ENCODE measurements at regions not wholly inside any gene's neighbourhood (a gene's known extent, or its start where the extent isn't known, plus 50 kb on each side); places are given as distances from the start of the nearest gene placed in this dataset.

DNA sequence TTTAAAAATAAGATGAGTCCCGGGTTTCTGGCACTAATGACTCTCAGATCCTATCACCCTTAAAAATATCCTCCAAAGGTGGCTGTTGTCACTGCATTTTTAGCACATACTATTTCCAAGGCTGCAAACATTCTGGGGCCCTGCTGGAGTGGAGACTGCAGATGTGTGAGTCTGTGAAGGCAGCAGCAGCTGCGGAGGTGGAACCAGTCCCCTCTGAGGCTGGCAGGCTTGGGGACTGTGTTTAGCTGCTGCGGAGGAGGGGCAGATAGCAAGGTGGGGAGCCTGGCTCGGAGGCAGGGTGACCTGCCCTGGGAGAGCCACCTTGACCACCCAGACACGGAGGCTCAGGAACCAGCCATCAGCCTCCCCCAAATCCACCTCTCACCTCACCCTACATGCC lies 77.0 kb downstream of the C5orf15 start:
- Histone ChIP-seq H3K9me3 (ENCODE audit: control insufficient read depth, low read length) (no peaks in the 10 kb centered on the region), H3K27ac (ENCODE audit: low read depth, low read length) (no peak overlapping the region), H3K4me1 (ENCODE audit: control insufficient read depth, insufficient read depth, low read length) (no peaks in the 10 kb centered on the region), H3K9ac (ENCODE audit: extremely low read depth, low read length, poor library complexity, severe bottlenecking) (no peak overlapping the region), H3K27me3 (ENCODE audit: control insufficient read depth, insufficient read depth, low read length, poor library complexity, severe bottlenecking) (no peaks in the 10 kb centered on the region), H3K4me3 (ENCODE audit: low read length) (no peak overlapping the region), H3K36me3 (ENCODE audit: control insufficient read depth, insufficient read depth, low read length) (no peaks in the 10 kb centered on the region)
- Mint-ChIP-seq H3K27me3 (ENCODE audit: insufficient read depth) (peaks cover 3% of the 10 kb centered on the region), H3K9me3 (no peaks in the 10 kb centered on the region), H3K36me3 (ENCODE audit: low read depth) (no peaks in the 10 kb centered on the region), H3K4me3 (no peak overlapping the region), H3K4me1 (no peaks in the 10 kb centered on the region), H3K27ac (no peak overlapping the region)
- TF ChIP-seq, protein P1, sequence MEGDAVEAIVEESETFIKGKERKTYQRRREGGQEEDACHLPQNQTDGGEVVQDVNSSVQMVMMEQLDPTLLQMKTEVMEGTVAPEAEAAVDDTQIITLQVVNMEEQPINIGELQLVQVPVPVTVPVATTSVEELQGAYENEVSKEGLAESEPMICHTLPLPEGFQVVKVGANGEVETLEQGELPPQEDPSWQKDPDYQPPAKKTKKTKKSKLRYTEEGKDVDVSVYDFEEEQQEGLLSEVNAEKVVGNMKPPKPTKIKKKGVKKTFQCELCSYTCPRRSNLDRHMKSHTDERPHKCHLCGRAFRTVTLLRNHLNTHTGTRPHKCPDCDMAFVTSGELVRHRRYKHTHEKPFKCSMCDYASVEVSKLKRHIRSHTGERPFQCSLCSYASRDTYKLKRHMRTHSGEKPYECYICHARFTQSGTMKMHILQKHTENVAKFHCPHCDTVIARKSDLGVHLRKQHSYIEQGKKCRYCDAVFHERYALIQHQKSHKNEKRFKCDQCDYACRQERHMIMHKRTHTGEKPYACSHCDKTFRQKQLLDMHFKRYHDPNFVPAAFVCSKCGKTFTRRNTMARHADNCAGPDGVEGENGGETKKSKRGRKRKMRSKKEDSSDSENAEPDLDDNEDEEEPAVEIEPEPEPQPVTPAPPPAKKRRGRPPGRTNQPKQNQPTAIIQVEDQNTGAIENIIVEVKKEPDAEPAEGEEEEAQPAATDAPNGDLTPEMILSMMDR (conservative IDR thresholded peaks at IDR 0.05): no peak
- WGBS, 2 experiments (ENCODE audit: insufficient coverage in 1 of 2, insufficient read length in 1 of 2): 83 to 84% methylated on average over 1 to 5 of the region's 5 CpGs
- no peak for DNase-seq

DNA sequence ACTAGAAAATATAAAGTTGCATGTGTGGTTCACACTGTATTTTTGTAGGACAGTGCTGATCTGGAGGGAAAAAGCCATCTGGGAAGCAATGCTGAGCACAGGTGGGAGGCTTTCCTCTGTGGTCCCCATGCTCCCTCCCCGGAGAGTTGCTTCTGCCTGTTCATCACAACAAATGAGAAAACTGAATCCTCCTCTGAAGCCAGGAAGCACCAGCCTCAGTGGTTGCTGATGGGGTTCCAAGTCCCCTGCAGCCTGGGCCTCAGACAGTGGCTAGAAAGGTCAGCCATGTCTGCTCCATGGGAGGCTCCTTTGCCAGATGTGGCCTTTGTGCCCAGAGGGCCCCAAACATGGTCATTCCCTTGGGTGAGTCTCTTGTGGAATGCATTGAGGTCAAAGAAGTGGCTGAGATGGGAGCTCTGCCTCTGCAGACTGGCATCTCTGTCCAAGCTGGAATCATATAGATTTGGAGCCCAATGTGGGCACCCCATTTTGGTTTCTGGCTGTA lies 77.6 kb downstream of the C5orf15 start:
- no peaks in the 10 kb centered on the region for H3K9me3 Mint-ChIP-seq
- 95 to 100% methylated on average over 1 of the region's 1 CpG for WGBS, 2 experiments (ENCODE audit: insufficient coverage in 1 of 2, insufficient read length in 1 of 2)
- TF ChIP-seq, protein P1 (conservative IDR thresholded peaks at IDR 0.05): no peak

DNA sequence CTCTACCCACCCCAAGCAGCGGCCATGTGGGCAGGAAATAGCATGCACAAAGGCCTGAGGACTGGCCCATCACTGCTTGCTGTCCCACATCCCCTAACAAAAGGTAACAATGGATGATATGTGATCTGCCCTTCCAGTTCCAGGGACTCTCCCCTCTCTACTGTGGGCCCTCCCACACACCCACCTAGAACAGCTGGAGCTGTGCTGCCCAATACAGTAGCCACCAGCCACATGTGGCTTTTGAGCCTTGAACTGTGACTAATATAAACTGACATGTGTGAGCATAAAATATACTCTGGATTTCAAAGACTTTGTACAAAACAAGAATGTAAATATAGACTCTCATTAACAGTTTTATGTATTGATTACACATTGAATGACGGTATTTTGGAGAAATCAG lies 78.1 kb downstream of the C5orf15 start:
- Mint-ChIP-seq H3K36me3 (ENCODE audit: low read depth) (no peaks in the 10 kb centered on the region), H3K4me1 (no peaks in the 10 kb centered on the region), H3K27ac (no peak overlapping the region), H3K4me3 (no peak overlapping the region), H3K9me3 (no peaks in the 10 kb centered on the region), H3K27me3 (ENCODE audit: insufficient read depth) (peaks cover 3% of the 10 kb centered on the region)
- TF ChIP-seq, protein P1 (conservative IDR thresholded peaks at IDR 0.05): no peak
- Histone ChIP-seq H3K36me3 (ENCODE audit: control insufficient read depth, insufficient read depth, low read length) (no peaks in the 10 kb centered on the region), H3K4me3 (ENCODE audit: low read length) (no peak overlapping the region), H3K27ac (ENCODE audit: low read depth, low read length) (no peak overlapping the region), H3K9me3 (ENCODE audit: control insufficient read depth, low read length) (no peaks in the 10 kb centered on the region), H3K9ac (ENCODE audit: extremely low read depth, low read length, poor library complexity, severe bottlenecking) (no peak overlapping the region), H3K4me1 (ENCODE audit: control insufficient read depth, insufficient read depth, low read length) (no peaks in the 10 kb centered on the region), H3K27me3 (ENCODE audit: control insufficient read depth, insufficient read depth, low read length, poor library complexity, severe bottlenecking) (no peaks in the 10 kb centered on the region)
- no peak for DNase-seq
- WGBS, 2 experiments (ENCODE audit: insufficient coverage in 1 of 2, insufficient read length in 1 of 2): 87 to 100% methylated on average over 1 to 2 of the region's 2 CpGs

More for the DNA sequence above, 77.6 kb downstream of the C5orf15 start:
- H3K4me3 Mint-ChIP-seq: no peak overlapping the region
- no peak overlapping the region for H3K27ac Mint-ChIP-seq
- peaks cover 3% of the 10 kb centered on the region for H3K27me3 Mint-ChIP-seq (ENCODE audit: insufficient read depth)
- Histone ChIP-seq H3K27me3 (ENCODE audit: control insufficient read depth, insufficient read depth, low read length, poor library complexity, severe bottlenecking) (no peaks in the 10 kb centered on the region), H3K9me3 (ENCODE audit: control insufficient read depth, low read length) (no peaks in the 10 kb centered on the region), H3K9ac (ENCODE audit: extremely low read depth, low read length, poor library complexity, severe bottlenecking) (no peak overlapping the region), H3K36me3 (ENCODE audit: control insufficient read depth, insufficient read depth, low read length) (no peaks in the 10 kb centered on the region), H3K4me3 (ENCODE audit: low read length) (no peak overlapping the region), H3K4me1 (ENCODE audit: control insufficient read depth, insufficient read depth, low read length) (no peaks in the 10 kb centered on the region), H3K27ac (ENCODE audit: low read depth, low read length) (no peak overlapping the region)
- DNase-seq: no peak
- H3K36me3 Mint-ChIP-seq (ENCODE audit: low read depth): no peaks in the 10 kb centered on the region
- no peaks in the 10 kb centered on the region for H3K4me1 Mint-ChIP-seq

Measured in endodermal cell (in vitro differentiated cells).